GM12891 (cell line): ENCODE measurements at regions not wholly inside any gene's neighbourhood (a gene's known extent, or its start where the extent isn't known, plus 50 kb on each side); places are given as distances from the start of the nearest gene placed in this dataset.

Source experiments
- PAX5 ChIP-seq: IDR thresholded peaks from 2 replicates; pipeline ENCODE4 v1.6.1; 2011; ENCODE audit warnings: low read length, moderate library complexity, mild to moderate bottlenecking; ENCODE audit not compliant: insufficient read depth, severe bottlenecking
- POLR2A ChIP-seq: IDR thresholded peaks from 2 replicates; pipeline ENCODE4 v1.6.1; 2011; ENCODE audit warnings: low read depth, low read length, control low read depth
- POLR2AphosphoS5 ChIP-seq: IDR thresholded peaks from 2 replicates; pipeline ENCODE4 v1.6.1; 2011; ENCODE audit warnings: low read depth, low read length, control low read depth
- TAF1 ChIP-seq: IDR thresholded peaks from 2 replicates; pipeline ENCODE4 v1.6.1; 2011; ENCODE audit warnings: low read depth, low read length, control low read depth

DNA sequence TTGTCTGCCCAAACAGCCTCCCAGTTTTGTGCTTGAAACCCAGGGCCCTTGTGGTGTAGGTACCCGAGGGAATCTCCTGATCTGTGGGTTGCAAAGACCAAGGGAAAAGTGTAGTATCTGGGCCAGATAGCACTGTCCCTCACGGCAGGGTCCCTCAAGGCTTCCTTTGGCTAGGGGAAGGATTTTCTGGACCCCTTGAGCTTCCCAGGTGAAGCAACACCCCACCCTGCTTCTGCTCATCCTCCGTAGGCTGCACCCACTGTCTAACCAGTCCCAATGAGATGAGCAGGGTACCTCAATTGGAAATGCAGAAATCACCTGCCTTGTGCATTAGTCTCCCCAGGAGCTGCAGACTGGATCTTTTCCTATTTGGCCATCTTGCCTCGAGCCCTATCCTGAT, 791.8 kb upstream of the MANEA start:
- TF ChIP-seq POLR2A, result no peak
- no peak for TF ChIP-seq POLR2AphosphoS5
- TF ChIP-seq TAF1, result no peak
- no peak for TF ChIP-seq PAX5
